ENCODE measurements at regions not wholly inside any gene's neighbourhood (a gene's known extent, or its start where the extent isn't known, plus 50 kb on each side); places are given as distances from the start of the nearest gene placed in this dataset.

GRCh38 chr2:60354713-60355112, 198.7 kb downstream of the BCL11A start:
- TF ChIP-seq EZH2phosphoT487 (IDR thresholded peaks at IDR 0.05; ENCODE audit: low read depth) (no peak), CTCF (IDR thresholded peaks at IDR 0.05; ENCODE audit: low read depth, low read length) (no peak)

Data from OCI-LY3 (cell line).